OCI-LY7 (cell line): ENCODE measurements at regions not wholly inside any gene's neighbourhood (a gene's known extent, or its start where the extent isn't known, plus 50 kb on each side); places are given as distances from the start of the nearest gene placed in this dataset.

Source experiments
- BruUV-seq: library from RNA; stranded (reverse); fragments of 400-500 nt; replicated peaks from 2 replicates; lab custom pipeline; 2021; lab: Mats Ljungman, UMichigan
- CTCF ChIA-PET: fragments of 300-600 bp; sonication (Branson Sonifier 250); formaldehyde crosslinking; loops from one replicate; lab custom pipeline; 2022; ENCODE audit warnings: antibody characterized with exemption; ENCODE audit not compliant: unreplicated experiment; lab: Charles Lee
- POLR2A ChIA-PET: fragments of 300-600 bp; sonication (Branson Sonifier 250); formaldehyde crosslinking; loops from one replicate; lab custom pipeline; 2022; ENCODE audit warnings: antibody characterized with exemption; lab: Charles Lee
- DNase-seq: peaks from one replicate; pipeline ENCODE4 v3.0.0-alpha.2; 2015; ENCODE audit warnings: low spot score
- H2AFZ ChIP-seq: fragments of 200-600 bp; sonication (generic), shearing (Covaris generic); 2 replicates; pipeline ENCODE4 v1.6.1; 2014; ENCODE audit warnings: mild to moderate bottlenecking, antibody characterized with exemption, low read length, moderate library complexity
- H3K27ac ChIP-seq: fragments of 200-600 bp; sonication (generic); 2 replicates; pipeline ENCODE4 v1.5.1; 2014; ENCODE audit warnings: mixed run types, low read depth, mild to moderate bottlenecking, moderate library complexity, low read length, inconsistent platforms; ENCODE audit not compliant: poor library complexity, severe bottlenecking
- H3K36me3 ChIP-seq: fragments of 200-600 bp; sonication (generic); 2 replicates; pipeline ENCODE4 v1.6.1; 2014; ENCODE audit warnings: mild to moderate bottlenecking, antibody characterized with exemption, low read length, moderate library complexity, mixed read lengths; ENCODE audit not compliant: insufficient read depth
- H3K4me1 ChIP-seq: fragments of 200-600 bp; sonication (generic); 2 replicates; pipeline ENCODE4 v1.5.1; 2014; ENCODE audit warnings: mild to moderate bottlenecking, low read length; ENCODE audit not compliant: insufficient read depth, poor library complexity, severe bottlenecking
- H3K4me2 ChIP-seq: fragments of 200-600 bp; sonication (generic); 2 replicates; pipeline ENCODE4 v1.6.1; 2014; ENCODE audit warnings: mild to moderate bottlenecking, low read length
- H3K4me3 ChIP-seq: fragments of 200-600 bp; sonication (generic); 2 replicates; pipeline ENCODE4 v1.5.1; 2014; ENCODE audit warnings: mild to moderate bottlenecking, low read depth, low read length; ENCODE audit not compliant: poor library complexity, severe bottlenecking
- H3K79me2 ChIP-seq: fragments of 200-600 bp; sonication (generic); 2 replicates; pipeline ENCODE4 v1.6.1; 2016; ENCODE audit warnings: low read depth, mild to moderate bottlenecking, low read length, moderate library complexity, mixed read lengths; ENCODE audit not compliant: insufficient read depth
- H3K9me2 ChIP-seq: fragments of 200-600 bp; sonication (generic); 2 replicates; pipeline ENCODE4 v1.6.1; 2016; ENCODE audit warnings: mild to moderate bottlenecking, low read length, mixed read lengths; ENCODE audit not compliant: insufficient read depth
- H3K9me3 ChIP-seq: fragments of 200-600 bp; sonication (generic); 2 replicates; pipeline ENCODE4 v1.6.1; 2014; ENCODE audit warnings: mild to moderate bottlenecking, mixed run types, low read length, mixed read lengths
- H4K20me1 ChIP-seq: fragments of 200-600 bp; sonication (generic); 2 replicates; pipeline ENCODE4 v1.6.1; 2014; ENCODE audit warnings: mild to moderate bottlenecking, antibody characterized with exemption, low read length, moderate library complexity, mixed read lengths; ENCODE audit not compliant: insufficient read depth
- CTCF ChIP-seq: fragments of 200-600 bp; sonication (generic); conservative IDR thresholded peaks from 2 replicates; pipeline ENCODE4 v1.5.1; 2014; ENCODE audit warnings: mild to moderate bottlenecking, antibody characterized with exemption, low read length, moderate library complexity, mixed read lengths
- EZH2phosphoT487 ChIP-seq: fragments of 200-600 bp; sonication (generic); IDR thresholded peaks from 2 replicates; pipeline ENCODE4 v1.6.1; 2018; ENCODE audit warnings: low read depth, borderline replicate concordance, mild to moderate bottlenecking, mixed run types, antibody characterized with exemption, low read length, moderate library complexity, mixed read lengths
- intact Hi-C: fragments of 100-400 bp; cut with micrococcal nuclease; formaldehyde crosslinking; loops from one replicate; pipeline ENCODE4 v1.10.0; 2022; ENCODE audit not compliant: unreplicated experiment

- no peaks in the 10 kb centered on the region for H3K79me2 ChIP-seq
- POLR2A ChIA-PET, result no interaction called here
- no peak for TF ChIP-seq CTCF
- no peak for TF ChIP-seq EZH2phosphoT487
Observed at GRCh38 chr12:105819549-105819948, 319.2 kb downstream of the NUAK1 start.

GRCh38 chr12:105820429-105821125 lies 318.2 kb downstream of the NUAK1 start:
- no TSS peak for BruUV-seq
- H3K4me2 ChIP-seq, result no peak overlapping the region
- no peaks in the 10 kb centered on the region for H3K4me1 ChIP-seq
- no peak for TF ChIP-seq EZH2phosphoT487
- TF ChIP-seq CTCF, result no peak
- no peaks in the 10 kb centered on the region for H3K9me3 ChIP-seq
- H3K79me2 ChIP-seq, result no peaks in the 10 kb centered on the region
- DNase-seq, result no peak
- no peaks in the 10 kb centered on the region for H3K36me3 ChIP-seq
- H3K27ac ChIP-seq, result no peak overlapping the region
- H2AFZ ChIP-seq, result no peak overlapping the region
- no peaks in the 10 kb centered on the region for H3K9me2 ChIP-seq
- intact Hi-C loops, result no loop called here
- H3K4me3 ChIP-seq, result no peak overlapping the region
- ChIA-PET POLR2A (no interaction called here), CTCF (no interaction called here)
- no peaks in the 10 kb centered on the region for H4K20me1 ChIP-seq

More at GRCh38 chr12:105819549-105819948, 319.2 kb downstream of the NUAK1 start:
- DNase-seq, result no peak
- H3K9me2 ChIP-seq, result no peaks in the 10 kb centered on the region
- no TSS peak for BruUV-seq
- no peak overlapping the region for H3K27ac ChIP-seq
- H4K20me1 ChIP-seq, result no peaks in the 10 kb centered on the region
- no peaks in the 10 kb centered on the region for H3K9me3 ChIP-seq
- H3K4me2 ChIP-seq, result no peak overlapping the region
- H2AFZ ChIP-seq, result no peak overlapping the region
- no peaks in the 10 kb centered on the region for H3K4me1 ChIP-seq
- no peak overlapping the region for H3K4me3 ChIP-seq
- CTCF ChIA-PET, result no interaction called here
- intact Hi-C loops, result no loop called here
- H3K36me3 ChIP-seq, result no peaks in the 10 kb centered on the region
